ENCODE measurements at regions not wholly inside any gene's neighbourhood (a gene's known extent, or its start where the extent isn't known, plus 50 kb on each side); places are given as distances from the start of the nearest gene placed in this dataset.

DNA sequence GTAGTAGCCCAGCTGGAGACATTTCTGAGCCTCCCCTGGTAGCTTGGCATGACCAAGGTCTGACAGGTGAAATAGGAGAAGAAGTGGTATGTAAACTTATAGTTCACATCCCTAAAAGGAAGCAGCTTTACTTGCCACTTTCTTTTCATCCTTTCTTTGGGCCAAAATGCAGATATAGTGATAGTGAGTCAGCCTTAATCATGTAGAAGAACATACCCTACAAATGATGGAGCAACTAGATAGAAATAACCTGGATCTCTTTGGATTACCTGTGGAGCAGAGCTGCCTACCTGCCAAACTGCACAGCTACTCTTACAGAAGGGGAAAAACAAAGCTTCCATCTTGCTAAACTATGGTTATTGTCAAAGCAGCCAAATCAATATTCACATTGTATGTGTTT lies 106.7 kb upstream of the LCORL start:
- TF ChIP-seq POLR2AphosphoS5 (IDR thresholded peaks at IDR 0.05; ENCODE audit: low read depth, low read length): no peak
- no peak for TF ChIP-seq POLR2A (IDR thresholded peaks at IDR 0.05; ENCODE audit: low read depth, low read length)
